HepG2 (cell line): ENCODE measurements at regions not wholly inside any gene's neighbourhood (a gene's known extent, or its start where the extent isn't known, plus 50 kb on each side); places are given as distances from the start of the nearest gene placed in this dataset.

ENCODE experiments used
- CTCF ChIP-seq: sonication (generic); formaldehyde crosslinking; IDR thresholded peaks from 2 replicates; pipeline ENCODE4 v1.5.0; 2020; ENCODE audit warnings: mild to moderate bottlenecking, missing genetic modification reagents, moderate library complexity
- DPF2 ChIP-seq: sonication (generic); formaldehyde crosslinking; IDR thresholded peaks from 2 replicates; pipeline ENCODE4 v1.4.0; 2020; ENCODE audit warnings: mild to moderate bottlenecking, low read depth, missing genetic modification reagents, borderline replicate concordance
- FOXO4 ChIP-seq: sonication (generic); formaldehyde crosslinking; conservative IDR thresholded peaks from 2 replicates; pipeline ENCODE4 v1.8.1; 2023; ENCODE audit warnings: missing genetic modification reagents
- HNF1A ChIP-seq, 2 experiments: sonication (generic) in 1 of 2; formaldehyde crosslinking in 1 of 2; IDR thresholded peaks; 2 replicates each; pipeline versions ENCODE4 v1.4.0 to v1.6.1; 2016 to 2020; ENCODE audit warnings: borderline replicate concordance in 1 of 2, low read depth in 1 of 2, mild to moderate bottlenecking in 1 of 2, missing genetic modification reagents in 1 of 2
- IKZF1 ChIP-seq: fragments of 450-650 bp; IDR thresholded peaks from 2 replicates; pipeline ENCODE4 v1.7.1; 2016
- JUNB ChIP-seq: sonication (generic); formaldehyde crosslinking; IDR thresholded peaks from 2 replicates; pipeline ENCODE4 v1.8.0; 2022; ENCODE audit warnings: missing genetic modification reagents, mild to moderate bottlenecking, borderline replicate concordance
- PHF5A ChIP-seq: IDR thresholded peaks from one replicate; pipeline ENCODE4 v1.6.1; 2018; ENCODE audit warnings: low read depth, missing genetic modification reagents; ENCODE audit not compliant: unreplicated experiment
- SMC3 ChIP-seq: IDR thresholded peaks from 2 replicates; pipeline ENCODE4 v1.6.1; 2011; ENCODE audit warnings: low read length, improper control_type of control experiment
- TCF12 ChIP-seq, 2 experiments: fragments of 450-650 bp in 1 of 2; sonication (generic) in 1 of 2; formaldehyde crosslinking in 1 of 2; IDR thresholded peaks; 2 replicates each; pipeline versions ENCODE4 v1.6.1 to v1.8.0; 2017 to 2022; ENCODE audit warnings: antibody characterized with exemption in 1 of 2, mild to moderate bottlenecking in 1 of 2, missing genetic modification reagents in 1 of 2, moderate library complexity in 1 of 2
- YY1 ChIP-seq: IDR thresholded peaks from 2 replicates; pipeline ENCODE4 v1.6.1; 2011; ENCODE audit warnings: low read length, low read depth, moderate library complexity, mild to moderate bottlenecking; ENCODE audit not compliant: insufficient read depth, insufficient replicate concordance
- ZIK1 ChIP-seq: sonication (generic); formaldehyde crosslinking; IDR thresholded peaks from 2 replicates; pipeline ENCODE4 v1.5.0; 2020; ENCODE audit warnings: mild to moderate bottlenecking, low read depth, missing genetic modification reagents, borderline replicate concordance
- ZNF292 ChIP-seq: sonication (generic); formaldehyde crosslinking; IDR thresholded peaks from 2 replicates; pipeline ENCODE4 v1.8.1; 2022; ENCODE audit warnings: mild to moderate bottlenecking, low read depth, missing genetic modification reagents, borderline replicate concordance
- TF ChIP-seq, protein P1 (sequence below): IDR thresholded peaks from 2 replicates; pipeline ENCODE4 v1.6.1; 2016; ENCODE audit warnings: low read depth, missing genetic modification reagents, missing compliant biosample characterization

GRCh38 chrX:98897191-98897590, 1512.9 kb downstream of the PCDH19 start:
- no peak for TF ChIP-seq PHF5A (CRISPR knock-in tag)
- no peak for TF ChIP-seq IKZF1
- no peak for TF ChIP-seq YY1
- no peak for TF ChIP-seq CTCF
- TF ChIP-seq FOXO4 (CRISPR knock-in tag) = no peak
- no peak for TF ChIP-seq SMC3
- TF ChIP-seq ZNF292 (CRISPR knock-in tag) = no peak
- TF ChIP-seq JUNB (CRISPR knock-in tag) = no peak
- TF ChIP-seq, protein P1, sequence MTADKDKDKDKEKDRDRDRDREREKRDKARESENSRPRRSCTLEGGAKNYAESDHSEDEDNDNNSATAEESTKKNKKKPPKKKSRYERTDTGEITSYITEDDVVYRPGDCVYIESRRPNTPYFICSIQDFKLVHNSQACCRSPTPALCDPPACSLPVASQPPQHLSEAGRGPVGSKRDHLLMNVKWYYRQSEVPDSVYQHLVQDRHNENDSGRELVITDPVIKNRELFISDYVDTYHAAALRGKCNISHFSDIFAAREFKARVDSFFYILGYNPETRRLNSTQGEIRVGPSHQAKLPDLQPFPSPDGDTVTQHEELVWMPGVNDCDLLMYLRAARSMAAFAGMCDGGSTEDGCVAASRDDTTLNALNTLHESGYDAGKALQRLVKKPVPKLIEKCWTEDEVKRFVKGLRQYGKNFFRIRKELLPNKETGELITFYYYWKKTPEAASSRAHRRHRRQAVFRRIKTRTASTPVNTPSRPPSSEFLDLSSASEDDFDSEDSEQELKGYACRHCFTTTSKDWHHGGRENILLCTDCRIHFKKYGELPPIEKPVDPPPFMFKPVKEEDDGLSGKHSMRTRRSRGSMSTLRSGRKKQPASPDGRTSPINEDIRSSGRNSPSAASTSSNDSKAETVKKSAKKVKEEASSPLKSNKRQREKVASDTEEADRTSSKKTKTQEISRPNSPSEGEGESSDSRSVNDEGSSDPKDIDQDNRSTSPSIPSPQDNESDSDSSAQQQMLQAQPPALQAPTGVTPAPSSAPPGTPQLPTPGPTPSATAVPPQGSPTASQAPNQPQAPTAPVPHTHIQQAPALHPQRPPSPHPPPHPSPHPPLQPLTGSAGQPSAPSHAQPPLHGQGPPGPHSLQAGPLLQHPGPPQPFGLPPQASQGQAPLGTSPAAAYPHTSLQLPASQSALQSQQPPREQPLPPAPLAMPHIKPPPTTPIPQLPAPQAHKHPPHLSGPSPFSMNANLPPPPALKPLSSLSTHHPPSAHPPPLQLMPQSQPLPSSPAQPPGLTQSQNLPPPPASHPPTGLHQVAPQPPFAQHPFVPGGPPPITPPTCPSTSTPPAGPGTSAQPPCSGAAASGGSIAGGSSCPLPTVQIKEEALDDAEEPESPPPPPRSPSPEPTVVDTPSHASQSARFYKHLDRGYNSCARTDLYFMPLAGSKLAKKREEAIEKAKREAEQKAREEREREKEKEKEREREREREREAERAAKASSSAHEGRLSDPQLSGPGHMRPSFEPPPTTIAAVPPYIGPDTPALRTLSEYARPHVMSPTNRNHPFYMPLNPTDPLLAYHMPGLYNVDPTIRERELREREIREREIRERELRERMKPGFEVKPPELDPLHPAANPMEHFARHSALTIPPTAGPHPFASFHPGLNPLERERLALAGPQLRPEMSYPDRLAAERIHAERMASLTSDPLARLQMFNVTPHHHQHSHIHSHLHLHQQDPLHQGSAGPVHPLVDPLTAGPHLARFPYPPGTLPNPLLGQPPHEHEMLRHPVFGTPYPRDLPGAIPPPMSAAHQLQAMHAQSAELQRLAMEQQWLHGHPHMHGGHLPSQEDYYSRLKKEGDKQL = no peak
- TF ChIP-seq HNF1A (IDR thresholded peaks at IDR 0.05; ENCODE audit: low read depth) = no peak
- no peak for TF ChIP-seq HNF1A (CRISPR knock-in tag; IDR thresholded peaks at IDR 0.05; ENCODE audit: borderline replicate concordance)
- no peak for TF ChIP-seq TCF12 (IDR thresholded peaks at IDR 0.05)
- no peak for TF ChIP-seq TCF12 (CRISPR knock-in tag; IDR thresholded peaks at IDR 0.05)
- TF ChIP-seq DPF2 (CRISPR knock-in tag) = no peak
- no peak for TF ChIP-seq ZIK1 (CRISPR knock-in tag)
